HG02973 (cell line): ENCODE measurements at regions not wholly inside any gene's neighbourhood (a gene's known extent, or its start where the extent isn't known, plus 50 kb on each side); places are given as distances from the start of the nearest gene placed in this dataset.

Experiments
- ATAC-seq: cut with Tn5 transposase; IDR thresholded peaks from one replicate; pipeline ENCODE4 v1.9.1; 2021; ENCODE audit warnings: moderate library complexity; ENCODE audit not compliant: unreplicated experiment

GRCh38 chrX:148361641-148362040 lies 138.8 kb upstream of the AFF2 start:
- ATAC-seq, result no peak

GRCh38 chrX:148363471-148364235 lies 136.8 kb upstream of the AFF2 start:
- no peak for ATAC-seq

GRCh38 chrX:148365233-148365632 lies 135.2 kb upstream of the AFF2 start:
- ATAC-seq, result no peak

GRCh38 chrX:148371291-148371690 lies 129.1 kb upstream of the AFF2 start:
- no peak for ATAC-seq

- ATAC-seq, result no peak
Observed at GRCh38 chrX:148372925-148373324, 127.5 kb upstream of the AFF2 start.

GRCh38 chrX:148376342-148376741 lies 124.1 kb upstream of the AFF2 start:
- no peak for ATAC-seq

GRCh38 chrX:148380107-148380506 lies 120.3 kb upstream of the AFF2 start:
- no peak for ATAC-seq

- peak; percentile 99 for ATAC-seq
Observed at GRCh38 chrX:148380650-148381561, 119.5 kb upstream of the AFF2 start.

GRCh38 chrX:148381603-148382002 lies 118.8 kb upstream of the AFF2 start:
- peak; percentile 28 for ATAC-seq

- no peak for ATAC-seq
Observed at GRCh38 chrX:148382983-148383382, 117.4 kb upstream of the AFF2 start.

GRCh38 chrX:148385471-148385870 lies 114.9 kb upstream of the AFF2 start:
- ATAC-seq, result no peak

GRCh38 chrX:148389629-148390028 lies 110.8 kb upstream of the AFF2 start:
- ATAC-seq, result no peak

- ATAC-seq, result no peak
Observed at GRCh38 chrX:148412006-148412405, 88.4 kb upstream of the AFF2 start.

GRCh38 chrX:148416142-148416541 lies 84.3 kb upstream of the AFF2 start:
- no peak for ATAC-seq

GRCh38 chrX:148416931-148417330 lies 83.5 kb upstream of the AFF2 start:
- ATAC-seq, result no peak

- ATAC-seq, result no peak
Observed at GRCh38 chrX:148417934-148418333, 82.5 kb upstream of the AFF2 start.

- ATAC-seq, result no peak
Observed at GRCh38 chrX:148422526-148422925, 77.9 kb upstream of the AFF2 start.

- ATAC-seq, result no peak
Observed at GRCh38 chrX:148424570-148424969, 75.8 kb upstream of the AFF2 start.

- no peak for ATAC-seq
Observed at GRCh38 chrX:148426467-148426866, 74.0 kb upstream of the AFF2 start.

GRCh38 chrX:148441387-148441786 lies 59.0 kb upstream of the AFF2 start:
- no peak for ATAC-seq

GRCh38 chrX:148443216-148443615 lies 57.2 kb upstream of the AFF2 start:
- ATAC-seq, result no peak

- ATAC-seq, result no peak
Observed at GRCh38 chrX:148448686-148449085, 51.7 kb upstream of the AFF2 start.
